Prostate gland (tissue), 2 donors: ENCODE measurements at regions not wholly inside any gene's neighbourhood (a gene's known extent, or its start where the extent isn't known, plus 50 kb on each side); places are given as distances from the start of the nearest gene placed in this dataset.

Experiments
- CTCF ChIP-seq, 4 experiments: fragments of 200-600 bp in 2 of 4; fragments of 450-650 bp in 2 of 4; sonication (generic) in 2 of 4; IDR thresholded peaks; 1 replicate in 3 of 4; 2 replicates in 1 of 4; pipeline ENCODE4 v1.5.1; 2016 to 2019; ENCODE audit warnings: antibody characterized with exemption in 4 of 4, mild to moderate bottlenecking in 2 of 4, moderate library complexity in 2 of 4
- POLR2A ChIP-seq: fragments of 450-650 bp; IDR thresholded peaks from one replicate; pipeline ENCODE4 v1.6.1; 2016; ENCODE audit warnings: antibody characterized with exemption, mild to moderate bottlenecking

DNA sequence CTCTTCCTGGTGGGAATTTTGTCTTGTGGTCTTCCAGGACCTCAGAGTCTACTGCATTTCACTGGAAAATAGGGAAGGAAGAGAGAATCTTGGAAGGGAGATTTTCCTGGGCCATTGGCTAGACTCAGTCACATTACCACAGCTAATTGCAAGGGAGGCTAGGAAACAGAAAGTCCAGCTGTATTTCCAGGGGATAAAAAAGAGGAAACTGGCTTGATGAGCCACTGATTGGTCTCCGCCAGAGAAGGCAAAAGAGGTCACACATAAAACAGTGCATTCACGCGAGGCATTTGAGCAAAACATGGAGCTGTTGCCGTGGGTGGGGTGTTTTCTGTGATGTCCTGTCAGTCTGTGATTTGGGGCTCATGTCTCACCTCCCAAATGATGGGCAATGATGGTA, 345.3 kb downstream of the FOXL1 start:
- no peak for TF ChIP-seq POLR2A
- no peak for TF ChIP-seq CTCF (IDR thresholded peaks at IDR 0.05)
